Right lobe of liver (tissue), 4 donors: ENCODE measurements at regions not wholly inside any gene's neighbourhood (a gene's known extent, or its start where the extent isn't known, plus 50 kb on each side); places are given as distances from the start of the nearest gene placed in this dataset.

ENCODE experiments used
- CTCF ChIP-seq, 4 donors: fragments of 200-600 bp in 3 of 4; fragments of 450-650 bp in 1 of 4; IDR thresholded peaks; one replicate each; pipeline versions ENCODE4 v1.5.1 to v1.8.0; 2016 to 2022; ENCODE audit warnings: antibody characterized with exemption in 4 of 4, mild to moderate bottlenecking in 2 of 4
- POLR2A ChIP-seq: fragments of 450-650 bp; IDR thresholded peaks from one replicate; pipeline ENCODE4 v1.6.1; 2017; ENCODE audit warnings: antibody characterized with exemption, mild to moderate bottlenecking
- donor health status: DM: no; HTN: no; CAD: no.
- donor health status: DM: no; HTN: no; CAD: no.
- donor health status: DM: no; HTN: yes; CAD: no.

GRCh38 chr2:239468491-239469105 is 67.8 kb upstream of the HDAC4 start:
- TF ChIP-seq POLR2A (no peak), CTCF (IDR thresholded peaks at IDR 0.05) (no peak)
